ENCODE measurements at regions not wholly inside any gene's neighbourhood (a gene's known extent, or its start where the extent isn't known, plus 50 kb on each side); places are given as distances from the start of the nearest gene placed in this dataset.

DNA sequence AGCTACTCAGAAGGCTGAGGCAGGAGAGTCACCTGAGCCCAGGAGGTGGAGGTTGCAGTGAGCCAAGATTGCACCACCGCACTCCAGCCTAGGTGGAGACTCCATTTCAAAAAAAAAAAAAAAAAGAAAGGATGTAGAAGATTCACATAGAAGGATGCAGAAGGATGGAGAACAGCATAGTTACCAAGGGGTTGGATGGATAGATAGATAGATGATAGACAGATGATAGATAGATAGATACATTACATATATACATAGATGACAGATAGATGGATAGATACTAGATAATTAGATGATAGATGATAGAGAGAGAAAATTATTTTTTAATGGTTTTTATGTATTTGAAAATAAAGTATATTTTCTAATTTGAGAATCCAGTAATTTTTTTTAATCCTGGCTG is 160.7 kb upstream of the ARID1B start:
- TF ChIP-seq CTCF (IDR thresholded peaks at IDR 0.05; ENCODE audit: low read depth, low read length, missing control alignments) = no peak
- no peak for DNase-seq (ENCODE audit: extremely low read depth, low read depth)
- H3K4me3 ChIP-seq (replicated peaks; ENCODE audit: low read depth, low read length) = no peak overlapping the region

DNA sequence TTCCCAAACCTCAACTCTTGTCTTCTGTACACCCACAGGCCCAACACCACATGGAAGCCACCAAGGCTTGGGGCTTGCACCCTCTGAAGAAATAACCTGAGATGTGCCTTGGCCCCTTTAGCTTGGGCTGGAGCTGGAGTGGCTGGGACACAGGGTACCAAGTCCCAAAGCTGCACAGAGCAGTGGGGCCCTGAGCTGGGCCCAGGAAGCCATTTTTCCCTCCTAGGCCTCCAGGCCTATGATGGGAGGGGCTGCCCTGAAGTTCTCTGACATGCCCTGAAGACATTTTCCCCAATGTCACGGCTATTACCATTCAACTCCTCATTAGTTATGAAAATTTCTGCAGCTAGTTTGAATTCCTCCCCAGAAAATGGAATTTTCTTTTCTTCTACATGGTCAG is 163.2 kb upstream of the ARID1B start:
- TF ChIP-seq CTCF (IDR thresholded peaks at IDR 0.05; ENCODE audit: low read depth, low read length, missing control alignments) = no peak
- DNase-seq (ENCODE audit: extremely low read depth, low read depth) = no peak
- H3K4me3 ChIP-seq (replicated peaks; ENCODE audit: low read depth, low read length) = no peak overlapping the region

DNA sequence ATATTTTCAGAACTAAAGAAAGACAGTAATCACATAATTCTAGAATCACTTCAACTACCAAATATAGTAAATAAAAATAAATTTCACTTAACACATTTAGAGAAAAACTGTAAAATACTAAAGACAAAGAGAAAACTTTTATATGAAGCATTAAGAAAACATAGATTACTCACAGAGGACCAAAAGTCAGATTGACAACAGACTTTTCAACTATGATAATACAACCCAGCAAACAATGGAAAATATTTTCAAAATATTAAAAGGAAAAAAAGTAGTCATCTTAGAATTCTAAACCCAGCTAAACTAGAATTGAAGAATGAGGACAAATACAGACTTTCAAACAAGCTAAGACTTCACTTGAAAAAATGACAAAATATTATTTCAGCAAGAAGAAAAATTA is 164.8 kb upstream of the ARID1B start:
- DNase-seq (ENCODE audit: extremely low read depth, low read depth) = no peak
- no peak for TF ChIP-seq CTCF (IDR thresholded peaks at IDR 0.05; ENCODE audit: low read depth, low read length, missing control alignments)
- H3K4me3 ChIP-seq (replicated peaks; ENCODE audit: low read depth, low read length) = no peak overlapping the region

- no peak for TF ChIP-seq CTCF (IDR thresholded peaks at IDR 0.05; ENCODE audit: low read depth, low read length, missing control alignments)
- DNase-seq (ENCODE audit: extremely low read depth, low read depth) = no peak
- H3K4me3 ChIP-seq (replicated peaks; ENCODE audit: low read depth, low read length) = no peak overlapping the region
Measured at GRCh38 chr6:156602066-156602385, 175.2 kb upstream of the ARID1B start.

GRCh38 chr6:156601152-156602065 is 175.8 kb upstream of the ARID1B start:
- TF ChIP-seq CTCF (IDR thresholded peaks at IDR 0.05; ENCODE audit: low read depth, low read length, missing control alignments) = no peak
- H3K4me3 ChIP-seq (replicated peaks; ENCODE audit: low read depth, low read length) = no peak overlapping the region
- no peak for DNase-seq (ENCODE audit: extremely low read depth, low read depth)

GRCh38 chr6:156600678-156601077 is 176.5 kb upstream of the ARID1B start:
- DNase-seq (ENCODE audit: extremely low read depth, low read depth) = no peak
- no peak overlapping the region for H3K4me3 ChIP-seq (replicated peaks; ENCODE audit: low read depth, low read length)
- no peak for TF ChIP-seq CTCF (IDR thresholded peaks at IDR 0.05; ENCODE audit: low read depth, low read length, missing control alignments)
